GM23338 (cell line): ENCODE measurements at regions not wholly inside any gene's neighbourhood (a gene's known extent, or its start where the extent isn't known, plus 50 kb on each side); places are given as distances from the start of the nearest gene placed in this dataset.
"Not testable (repeated sequence)": the region's sequence is repeated elsewhere in the genome, so short reads cannot be mapped to it uniquely, and the experiment has no call there.

ENCODE experiments used
- ATAC-seq: fragments of 200-7000 bp; cut with Tn5 transposase; 3 replicates; pipeline ENCODE4 v1.9.1; 2020
- DNase-seq: peaks from one replicate; pipeline ENCODE4 v3.0.0-alpha.2; 2015; ENCODE audit warnings: low spot score
- H2AFZ ChIP-seq: fragments of 200-600 bp; sonication (generic); 2 replicates; pipeline ENCODE4 v1.8.0; 2016; ENCODE audit warnings: antibody characterized with exemption, mild to moderate bottlenecking, moderate library complexity
- H3F3A ChIP-seq: fragments of 200-600 bp; sonication (generic); replicated peaks from 2 replicates; pipeline ENCODE4 v1.8.0; 2017; ENCODE audit warnings: antibody characterized with exemption, mixed run types, low read depth
- H3K27ac ChIP-seq: fragments of 200-600 bp; sonication (generic); 2 replicates; pipeline ENCODE4 v1.6.1; 2016; ENCODE audit warnings: low read depth
- H3K27me3 ChIP-seq: fragments of 200-600 bp; sonication (generic); 2 replicates; pipeline ENCODE4 v1.8.0; 2016; ENCODE audit warnings: mild to moderate bottlenecking, mixed run types, moderate library complexity; ENCODE audit not compliant: insufficient read depth
- H3K36me3 ChIP-seq: fragments of 200-600 bp; sonication (generic); 2 replicates; pipeline ENCODE4 v1.8.0; 2016; ENCODE audit warnings: mild to moderate bottlenecking; ENCODE audit not compliant: insufficient read depth
- H3K4me1 ChIP-seq: fragments of 200-600 bp; sonication (generic); 2 replicates; pipeline ENCODE4 v1.8.0; 2016; ENCODE audit warnings: mild to moderate bottlenecking, moderate library complexity; ENCODE audit not compliant: insufficient read depth
- H3K4me2 ChIP-seq: fragments of 200-600 bp; sonication (generic); 2 replicates; pipeline ENCODE4 v1.7.1; 2017; ENCODE audit warnings: mixed run types
- H3K4me3 ChIP-seq: fragments of 200-600 bp; sonication (generic); 2 replicates; pipeline ENCODE4 v1.6.1; 2016; ENCODE audit warnings: mixed run types
- H3K79me2 ChIP-seq: fragments of 200-600 bp; sonication (generic); replicated peaks from 2 replicates; pipeline ENCODE4 v1.8.0; 2017; ENCODE audit warnings: mild to moderate bottlenecking; ENCODE audit not compliant: insufficient read depth
- H3K9me2 ChIP-seq: fragments of 200-600 bp; sonication (generic); 2 replicates; pipeline ENCODE4 v1.8.0; 2017; ENCODE audit not compliant: insufficient read depth
- H4K20me1 ChIP-seq: fragments of 200-600 bp; sonication (generic); replicated peaks from 2 replicates; pipeline ENCODE4 v1.8.0; 2017; ENCODE audit warnings: mild to moderate bottlenecking; ENCODE audit not compliant: insufficient read depth
- H3K27ac Mint-ChIP-seq: 2 replicates; pipeline ENCODE4 v1.8.0; 2020; ENCODE audit warnings: inconsistent platforms, mild to moderate bottlenecking, moderate library complexity, mixed read lengths
- H3K27me3 Mint-ChIP-seq: 3 replicates; pipeline ENCODE4 v1.8.0; 2022; ENCODE audit warnings: low read depth, mild to moderate bottlenecking, moderate library complexity, mixed read lengths, inconsistent platforms; ENCODE audit not compliant: insufficient read depth, poor library complexity
- H3K36me3 Mint-ChIP-seq: 3 replicates; pipeline ENCODE4 v1.8.0; 2021; ENCODE audit warnings: low read depth, mild to moderate bottlenecking, inconsistent platforms, moderate library complexity, mixed read lengths
- H3K4me1 Mint-ChIP-seq: 3 replicates; pipeline ENCODE4 v1.8.0; 2020; ENCODE audit warnings: mild to moderate bottlenecking, inconsistent platforms, mixed read lengths
- H3K4me3 Mint-ChIP-seq: 3 replicates; pipeline ENCODE4 v1.8.0; 2021; ENCODE audit warnings: moderate library complexity, mild to moderate bottlenecking, inconsistent platforms, mixed read lengths
- H3K9me3 Mint-ChIP-seq: 3 replicates; pipeline ENCODE4 v1.8.0; 2020; ENCODE audit warnings: moderate library complexity, mild to moderate bottlenecking, inconsistent platforms, mixed read lengths
- CREB1 ChIP-seq: fragments of 250-450 bp; sonication (Bioruptor Pico); IDR thresholded peaks from 2 replicates; pipeline ENCODE4 v1.5.0; 2020; ENCODE audit warnings: low read depth, mild to moderate bottlenecking, moderate library complexity
- EZH2 ChIP-seq: fragments of 200-600 bp; sonication (generic); IDR thresholded peaks from one replicate; pipeline ENCODE4 v1.8.0; 2017; ENCODE audit warnings: antibody characterized with exemption, mild to moderate bottlenecking, low read depth; ENCODE audit not compliant: unreplicated experiment
- JUNB ChIP-seq: IDR thresholded peaks from one replicate; pipeline ENCODE4 v1.6.1; 2016; ENCODE audit warnings: antibody characterized with exemption; ENCODE audit not compliant: unreplicated experiment
- POLR2AphosphoS5 ChIP-seq: IDR thresholded peaks from 2 replicates; pipeline ENCODE4 v1.6.1; 2016; ENCODE audit warnings: antibody characterized with exemption, low read depth
- STAT1 ChIP-seq: IDR thresholded peaks from one replicate; pipeline ENCODE4 v1.6.1; 2016; ENCODE audit warnings: antibody characterized with exemption; ENCODE audit not compliant: unreplicated experiment
- ZNF114 ChIP-seq: fragments of 250-450 bp; sonication (Bioruptor Pico); IDR thresholded peaks from 2 replicates; pipeline ENCODE4 v1.5.0; 2020; ENCODE audit warnings: mild to moderate bottlenecking, moderate library complexity
- ZNF331 ChIP-seq: fragments of 250-450 bp; sonication (Bioruptor Pico); IDR thresholded peaks from 2 replicates; pipeline ENCODE4 v1.5.0; 2020; ENCODE audit warnings: low read depth, mild to moderate bottlenecking, moderate library complexity
- TF ChIP-seq, protein P1 (sequence below): fragments of 250-450 bp; sonication (Bioruptor Pico); IDR thresholded peaks from 2 replicates; pipeline ENCODE4 v1.5.0; 2020; ENCODE audit warnings: mild to moderate bottlenecking, moderate library complexity
- TF ChIP-seq, protein P2 (sequence below), 2 experiments: fragments of 200-600 bp in 1 of 2; sonication (generic) in 1 of 2; conservative IDR thresholded peaks; 2 replicates each; pipeline versions ENCODE4 v1.5.1 to v1.6.1; 2016 to 2017; ENCODE audit warnings: antibody characterized with exemption in 2 of 2, low read depth in 2 of 2, mild to moderate bottlenecking in 2 of 2, moderate library complexity in 1 of 2
- TF ChIP-seq, protein P3 (sequence below): IDR thresholded peaks from one replicate; pipeline ENCODE4 v1.6.1; 2018; ENCODE audit warnings: antibody characterized with exemption; ENCODE audit not compliant: unreplicated experiment

DNA sequence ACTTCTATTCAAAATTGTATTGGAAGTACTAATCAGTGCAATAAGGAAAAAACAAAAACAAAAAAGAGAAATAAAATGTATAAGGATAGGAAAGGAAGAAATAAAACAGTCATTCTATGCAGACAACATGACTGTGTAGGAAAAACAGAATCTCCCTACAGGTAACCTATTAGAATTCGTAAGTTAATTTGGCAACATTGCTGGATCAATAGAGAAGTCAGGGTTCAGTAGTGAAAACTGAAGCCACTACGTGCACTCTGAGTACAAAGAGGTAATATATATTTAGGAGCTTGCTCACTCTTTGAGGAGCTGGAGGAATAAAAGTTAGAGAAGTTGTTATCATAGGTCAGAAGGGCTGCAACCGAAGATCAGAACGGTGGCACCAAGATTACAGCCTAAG, 84.0 kb upstream of the BMAL1 start (continued):
- TF ChIP-seq, protein P1, sequence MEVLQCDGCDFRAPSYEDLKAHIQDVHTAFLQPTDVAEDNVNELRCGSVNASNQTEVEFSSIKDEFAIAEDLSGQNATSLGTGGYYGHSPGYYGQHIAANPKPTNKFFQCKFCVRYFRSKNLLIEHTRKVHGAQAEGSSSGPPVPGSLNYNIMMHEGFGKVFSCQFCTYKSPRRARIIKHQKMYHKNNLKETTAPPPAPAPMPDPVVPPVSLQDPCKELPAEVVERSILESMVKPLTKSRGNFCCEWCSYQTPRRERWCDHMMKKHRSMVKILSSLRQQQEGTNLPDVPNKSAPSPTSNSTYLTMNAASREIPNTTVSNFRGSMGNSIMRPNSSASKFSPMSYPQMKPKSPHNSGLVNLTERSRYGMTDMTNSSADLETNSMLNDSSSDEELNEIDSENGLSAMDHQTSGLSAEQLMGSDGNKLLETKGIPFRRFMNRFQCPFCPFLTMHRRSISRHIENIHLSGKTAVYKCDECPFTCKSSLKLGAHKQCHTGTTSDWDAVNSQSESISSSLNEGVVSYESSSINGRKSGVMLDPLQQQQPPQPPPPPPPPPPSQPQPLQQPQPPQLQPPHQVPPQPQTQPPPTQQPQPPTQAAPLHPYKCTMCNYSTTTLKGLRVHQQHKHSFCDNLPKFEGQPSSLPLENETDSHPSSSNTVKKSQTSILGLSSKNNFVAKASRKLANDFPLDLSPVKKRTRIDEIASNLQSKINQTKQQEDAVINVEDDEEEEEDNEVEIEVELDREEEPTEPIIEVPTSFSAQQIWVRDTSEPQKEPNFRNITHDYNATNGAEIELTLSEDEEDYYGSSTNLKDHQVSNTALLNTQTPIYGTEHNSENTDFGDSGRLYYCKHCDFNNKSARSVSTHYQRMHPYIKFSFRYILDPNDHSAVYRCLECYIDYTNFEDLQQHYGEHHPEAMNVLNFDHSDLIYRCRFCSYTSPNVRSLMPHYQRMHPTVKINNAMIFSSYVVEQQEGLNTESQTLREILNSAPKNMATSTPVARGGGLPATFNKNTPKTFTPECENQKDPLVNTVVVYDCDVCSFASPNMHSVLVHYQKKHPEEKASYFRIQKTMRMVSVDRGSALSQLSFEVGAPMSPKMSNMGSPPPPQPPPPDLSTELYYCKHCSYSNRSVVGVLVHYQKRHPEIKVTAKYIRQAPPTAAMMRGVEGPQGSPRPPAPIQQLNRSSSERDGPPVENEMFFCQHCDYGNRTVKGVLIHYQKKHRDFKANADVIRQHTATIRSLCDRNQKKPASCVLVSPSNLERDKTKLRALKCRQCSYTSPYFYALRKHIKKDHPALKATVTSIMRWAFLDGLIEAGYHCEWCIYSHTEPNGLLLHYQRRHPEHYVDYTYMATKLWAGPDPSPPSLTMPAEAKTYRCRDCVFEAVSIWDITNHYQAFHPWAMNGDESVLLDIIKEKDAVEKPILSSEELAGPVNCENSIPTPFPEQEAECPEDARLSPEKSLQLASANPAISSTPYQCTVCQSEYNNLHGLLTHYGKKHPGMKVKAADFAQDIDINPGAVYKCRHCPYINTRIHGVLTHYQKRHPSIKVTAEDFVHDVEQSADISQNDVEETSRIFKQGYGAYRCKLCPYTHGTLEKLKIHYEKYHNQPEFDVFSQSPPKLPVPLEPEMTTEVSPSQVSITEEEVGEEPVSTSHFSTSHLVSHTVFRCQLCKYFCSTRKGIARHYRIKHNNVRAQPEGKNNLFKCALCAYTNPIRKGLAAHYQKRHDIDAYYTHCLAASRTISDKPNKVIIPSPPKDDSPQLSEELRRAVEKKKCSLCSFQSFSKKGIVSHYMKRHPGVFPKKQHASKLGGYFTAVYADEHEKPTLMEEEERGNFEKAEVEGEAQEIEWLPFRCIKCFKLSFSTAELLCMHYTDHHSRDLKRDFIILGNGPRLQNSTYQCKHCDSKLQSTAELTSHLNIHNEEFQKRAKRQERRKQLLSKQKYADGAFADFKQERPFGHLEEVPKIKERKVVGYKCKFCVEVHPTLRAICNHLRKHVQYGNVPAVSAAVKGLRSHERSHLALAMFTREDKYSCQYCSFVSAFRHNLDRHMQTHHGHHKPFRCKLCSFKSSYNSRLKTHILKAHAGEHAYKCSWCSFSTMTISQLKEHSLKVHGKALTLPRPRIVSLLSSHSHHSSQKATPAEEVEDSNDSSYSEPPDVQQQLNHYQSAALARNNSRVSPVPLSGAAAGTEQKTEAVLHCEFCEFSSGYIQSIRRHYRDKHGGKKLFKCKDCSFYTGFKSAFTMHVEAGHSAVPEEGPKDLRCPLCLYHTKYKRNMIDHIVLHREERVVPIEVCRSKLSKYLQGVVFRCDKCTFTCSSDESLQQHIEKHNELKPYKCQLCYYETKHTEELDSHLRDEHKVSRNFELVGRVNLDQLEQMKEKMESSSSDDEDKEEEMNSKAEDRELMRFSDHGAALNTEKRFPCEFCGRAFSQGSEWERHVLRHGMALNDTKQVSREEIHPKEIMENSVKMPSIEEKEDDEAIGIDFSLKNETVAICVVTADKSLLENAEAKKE (CRISPR knock-in tag) = no peak
- TF ChIP-seq JUNB (no peak), CREB1 (CRISPR knock-in tag) (no peak)

DNA sequence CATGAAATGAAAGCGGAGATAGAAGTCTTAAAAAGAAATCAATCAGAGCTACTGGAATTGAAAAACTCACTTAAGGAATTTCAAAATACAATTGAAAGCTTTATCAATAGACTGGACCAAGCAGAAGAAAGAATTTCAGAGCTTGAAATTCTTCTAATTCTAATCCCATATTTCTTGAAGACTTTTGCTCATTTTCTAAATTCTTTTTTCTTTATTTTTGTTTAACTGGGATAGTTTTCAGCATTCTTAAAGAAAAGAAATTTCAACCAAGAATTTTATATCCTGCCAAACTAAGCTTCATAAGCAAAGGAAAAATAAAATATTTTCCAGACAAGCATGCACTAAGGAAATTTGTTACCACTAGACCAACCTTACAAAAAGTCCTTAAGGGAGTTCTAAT, 80.2 kb upstream of the BMAL1 start:
- not testable (repeated sequence) for H2AFZ ChIP-seq, H3K36me3 Mint-ChIP-seq, H3K27ac ChIP-seq, H3K27ac Mint-ChIP-seq, DNase-seq, H3K4me1 Mint-ChIP-seq, H4K20me1 ChIP-seq, H3K9me3 Mint-ChIP-seq, H3K79me2 ChIP-seq, ATAC-seq, H3K36me3 ChIP-seq, H3K27me3 ChIP-seq, H3F3A ChIP-seq, H3K4me3 ChIP-seq, H3K27me3 Mint-ChIP-seq, H3K4me1 ChIP-seq, H3K4me3 Mint-ChIP-seq, H3K9me2 ChIP-seq, H3K4me2 ChIP-seq

DNA sequence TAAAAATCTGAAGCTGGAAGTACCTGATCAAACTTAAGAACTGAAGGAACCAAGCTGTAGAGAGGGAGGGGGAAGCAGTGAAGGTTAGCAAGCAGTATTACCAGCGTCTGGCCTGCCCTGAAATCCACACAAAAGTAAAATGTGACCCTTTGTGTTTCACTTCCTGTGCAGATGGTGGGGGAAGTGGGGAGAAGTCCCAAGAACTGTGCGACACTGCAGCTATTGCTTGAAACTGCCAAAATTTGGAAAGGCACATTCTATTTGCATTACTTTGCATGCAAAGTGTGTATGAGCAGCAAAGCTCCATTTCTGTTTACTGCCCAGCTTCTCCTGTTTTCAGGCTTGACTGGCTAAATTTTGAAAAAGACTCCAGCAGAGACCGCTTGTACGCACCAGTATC, 72.1 kb upstream of the BMAL1 start:
- peaks cover 30% of the 10 kb centered on the region for H3K4me1 Mint-ChIP-seq
- Histone ChIP-seq H3K4me2 (0 out of 2 replicates have a peak overlapping the region, but pooled peaks have one; percentile 36), H3K9me2 (no peaks in the 10 kb centered on the region), H3F3A (no peaks in the 10 kb centered on the region), H3K79me2 (no peaks in the 10 kb centered on the region), H3K36me3 (no peaks in the 10 kb centered on the region; the same call in 1 of the 2 replicates), H3K27me3 (no peaks in the 10 kb centered on the region), H3K4me1 (peaks cover 23% of the 10 kb centered on the region), H4K20me1 (no peaks in the 10 kb centered on the region), H3K4me3 (no peak overlapping the region), H3K27ac (no peak overlapping the region), H2AFZ (peak overlapping the region; percentile 81; the same call in 1 of the 2 replicates)
- no peaks in the 10 kb centered on the region for H3K9me3 Mint-ChIP-seq
- DNase-seq (no peak), ATAC-seq (no peak)
- peaks cover 2% of the 10 kb centered on the region for H3K27me3 Mint-ChIP-seq
- H3K36me3 Mint-ChIP-seq = no peaks in the 10 kb centered on the region
- no peak overlapping the region; the same call in 1 of the 2 replicates for H3K27ac Mint-ChIP-seq
- no peak overlapping the region for H3K4me3 Mint-ChIP-seq
- TF ChIP-seq EZH2 (no peak), ZNF331 (CRISPR knock-in tag) (no peak), STAT1 (no peak), CREB1 (CRISPR knock-in tag) (no peak), POLR2AphosphoS5 (no peak), ZNF114 (CRISPR knock-in tag) (no peak)
- TF ChIP-seq, protein P2, sequence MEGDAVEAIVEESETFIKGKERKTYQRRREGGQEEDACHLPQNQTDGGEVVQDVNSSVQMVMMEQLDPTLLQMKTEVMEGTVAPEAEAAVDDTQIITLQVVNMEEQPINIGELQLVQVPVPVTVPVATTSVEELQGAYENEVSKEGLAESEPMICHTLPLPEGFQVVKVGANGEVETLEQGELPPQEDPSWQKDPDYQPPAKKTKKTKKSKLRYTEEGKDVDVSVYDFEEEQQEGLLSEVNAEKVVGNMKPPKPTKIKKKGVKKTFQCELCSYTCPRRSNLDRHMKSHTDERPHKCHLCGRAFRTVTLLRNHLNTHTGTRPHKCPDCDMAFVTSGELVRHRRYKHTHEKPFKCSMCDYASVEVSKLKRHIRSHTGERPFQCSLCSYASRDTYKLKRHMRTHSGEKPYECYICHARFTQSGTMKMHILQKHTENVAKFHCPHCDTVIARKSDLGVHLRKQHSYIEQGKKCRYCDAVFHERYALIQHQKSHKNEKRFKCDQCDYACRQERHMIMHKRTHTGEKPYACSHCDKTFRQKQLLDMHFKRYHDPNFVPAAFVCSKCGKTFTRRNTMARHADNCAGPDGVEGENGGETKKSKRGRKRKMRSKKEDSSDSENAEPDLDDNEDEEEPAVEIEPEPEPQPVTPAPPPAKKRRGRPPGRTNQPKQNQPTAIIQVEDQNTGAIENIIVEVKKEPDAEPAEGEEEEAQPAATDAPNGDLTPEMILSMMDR (conservative IDR thresholded peaks at IDR 0.05; ENCODE audit: low read depth in 2 of 2) = no peak
- TF ChIP-seq, protein P3, sequence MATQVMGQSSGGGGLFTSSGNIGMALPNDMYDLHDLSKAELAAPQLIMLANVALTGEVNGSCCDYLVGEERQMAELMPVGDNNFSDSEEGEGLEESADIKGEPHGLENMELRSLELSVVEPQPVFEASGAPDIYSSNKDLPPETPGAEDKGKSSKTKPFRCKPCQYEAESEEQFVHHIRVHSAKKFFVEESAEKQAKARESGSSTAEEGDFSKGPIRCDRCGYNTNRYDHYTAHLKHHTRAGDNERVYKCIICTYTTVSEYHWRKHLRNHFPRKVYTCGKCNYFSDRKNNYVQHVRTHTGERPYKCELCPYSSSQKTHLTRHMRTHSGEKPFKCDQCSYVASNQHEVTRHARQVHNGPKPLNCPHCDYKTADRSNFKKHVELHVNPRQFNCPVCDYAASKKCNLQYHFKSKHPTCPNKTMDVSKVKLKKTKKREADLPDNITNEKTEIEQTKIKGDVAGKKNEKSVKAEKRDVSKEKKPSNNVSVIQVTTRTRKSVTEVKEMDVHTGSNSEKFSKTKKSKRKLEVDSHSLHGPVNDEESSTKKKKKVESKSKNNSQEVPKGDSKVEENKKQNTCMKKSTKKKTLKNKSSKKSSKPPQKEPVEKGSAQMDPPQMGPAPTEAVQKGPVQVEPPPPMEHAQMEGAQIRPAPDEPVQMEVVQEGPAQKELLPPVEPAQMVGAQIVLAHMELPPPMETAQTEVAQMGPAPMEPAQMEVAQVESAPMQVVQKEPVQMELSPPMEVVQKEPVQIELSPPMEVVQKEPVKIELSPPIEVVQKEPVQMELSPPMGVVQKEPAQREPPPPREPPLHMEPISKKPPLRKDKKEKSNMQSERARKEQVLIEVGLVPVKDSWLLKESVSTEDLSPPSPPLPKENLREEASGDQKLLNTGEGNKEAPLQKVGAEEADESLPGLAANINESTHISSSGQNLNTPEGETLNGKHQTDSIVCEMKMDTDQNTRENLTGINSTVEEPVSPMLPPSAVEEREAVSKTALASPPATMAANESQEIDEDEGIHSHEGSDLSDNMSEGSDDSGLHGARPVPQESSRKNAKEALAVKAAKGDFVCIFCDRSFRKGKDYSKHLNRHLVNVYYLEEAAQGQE = no peak
